Stomach (tissue), 4 donors: ENCODE measurements at regions not wholly inside any gene's neighbourhood (a gene's known extent, or its start where the extent isn't known, plus 50 kb on each side); places are given as distances from the start of the nearest gene placed in this dataset.

Experiments used
- POLR2AphosphoS5 ChIP-seq, 3 donors: sonication (generic); formaldehyde crosslinking; IDR thresholded peaks; one replicate each; pipeline ENCODE4 v1.6.1; 2016; ENCODE audit warnings: antibody characterized with exemption in 3 of 3
- TF ChIP-seq, protein P1 (sequence below), 7 experiments: fragments of 450-650 bp in 4 of 7; fragments of 200-600 bp in 3 of 7; sonication (generic) in 3 of 7; IDR thresholded peaks; one replicate each; pipeline ENCODE4 v1.5.1; 2016 to 2019; ENCODE audit warnings: antibody characterized with exemption in 7 of 7, control low read depth in 2 of 7, mild to moderate bottlenecking in 1 of 7

DNA sequence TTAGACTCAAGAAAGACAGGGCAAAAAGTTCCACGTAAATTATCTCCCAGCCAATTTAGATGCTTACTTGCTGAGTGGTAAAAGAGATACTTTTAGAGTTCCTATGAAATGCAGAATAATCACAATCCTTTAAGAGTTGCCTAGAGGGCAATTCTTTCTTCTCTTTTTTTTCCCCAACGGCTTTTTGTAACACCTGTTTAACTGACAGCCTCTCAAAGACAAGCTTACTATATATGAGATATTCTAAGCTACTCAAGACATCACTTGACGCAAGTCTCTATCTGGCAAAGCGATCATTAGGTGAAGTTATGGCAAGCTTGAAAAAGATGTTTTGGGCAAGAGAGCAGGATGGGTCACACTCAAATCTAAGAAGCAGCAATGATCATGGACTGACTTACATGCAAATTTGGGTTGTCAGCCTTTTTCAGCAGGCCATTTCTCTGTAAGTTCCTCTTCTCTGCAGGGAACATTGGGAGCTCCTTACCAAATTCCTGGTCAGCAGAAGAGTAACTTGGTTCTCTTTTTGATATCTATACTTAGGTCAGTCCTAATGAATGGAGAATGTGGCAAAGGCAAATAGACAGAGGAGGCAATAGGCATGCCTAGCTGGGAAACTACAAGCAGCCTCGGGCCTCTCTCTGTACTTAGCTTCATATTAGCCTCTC lies 162.9 kb upstream of the FGF13 start:
- no peak for TF ChIP-seq POLR2AphosphoS5 (IDR thresholded peaks at IDR 0.05)
- TF ChIP-seq, protein P1, sequence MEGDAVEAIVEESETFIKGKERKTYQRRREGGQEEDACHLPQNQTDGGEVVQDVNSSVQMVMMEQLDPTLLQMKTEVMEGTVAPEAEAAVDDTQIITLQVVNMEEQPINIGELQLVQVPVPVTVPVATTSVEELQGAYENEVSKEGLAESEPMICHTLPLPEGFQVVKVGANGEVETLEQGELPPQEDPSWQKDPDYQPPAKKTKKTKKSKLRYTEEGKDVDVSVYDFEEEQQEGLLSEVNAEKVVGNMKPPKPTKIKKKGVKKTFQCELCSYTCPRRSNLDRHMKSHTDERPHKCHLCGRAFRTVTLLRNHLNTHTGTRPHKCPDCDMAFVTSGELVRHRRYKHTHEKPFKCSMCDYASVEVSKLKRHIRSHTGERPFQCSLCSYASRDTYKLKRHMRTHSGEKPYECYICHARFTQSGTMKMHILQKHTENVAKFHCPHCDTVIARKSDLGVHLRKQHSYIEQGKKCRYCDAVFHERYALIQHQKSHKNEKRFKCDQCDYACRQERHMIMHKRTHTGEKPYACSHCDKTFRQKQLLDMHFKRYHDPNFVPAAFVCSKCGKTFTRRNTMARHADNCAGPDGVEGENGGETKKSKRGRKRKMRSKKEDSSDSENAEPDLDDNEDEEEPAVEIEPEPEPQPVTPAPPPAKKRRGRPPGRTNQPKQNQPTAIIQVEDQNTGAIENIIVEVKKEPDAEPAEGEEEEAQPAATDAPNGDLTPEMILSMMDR (IDR thresholded peaks at IDR 0.05), result no peak
